ENCODE measurements at regions not wholly inside any gene's neighbourhood (a gene's known extent, or its start where the extent isn't known, plus 50 kb on each side); places are given as distances from the start of the nearest gene placed in this dataset.

- Histone ChIP-seq H3K27me3 (ENCODE audit: control insufficient read depth, insufficient read depth, low read length) (no peaks in the 10 kb centered on the region), H3K27ac (ENCODE audit: low read length) (no peak overlapping the region), H3K9me3 (ENCODE audit: control insufficient read depth, low read depth, low read length) (no peaks in the 10 kb centered on the region), H3K4me1 (ENCODE audit: control insufficient read depth, low read depth, low read length) (no peaks in the 10 kb centered on the region), H3K4me3 (ENCODE audit: low read length) (no peak overlapping the region), H3K36me3 (ENCODE audit: control insufficient read depth, low read depth, low read length) (no peaks in the 10 kb centered on the region), H3K9ac (ENCODE audit: low read length) (no peak overlapping the region)
Observed at GRCh38 chr6:43948527-43949485, 178.4 kb downstream of the MRPL14 start.

DNA sequence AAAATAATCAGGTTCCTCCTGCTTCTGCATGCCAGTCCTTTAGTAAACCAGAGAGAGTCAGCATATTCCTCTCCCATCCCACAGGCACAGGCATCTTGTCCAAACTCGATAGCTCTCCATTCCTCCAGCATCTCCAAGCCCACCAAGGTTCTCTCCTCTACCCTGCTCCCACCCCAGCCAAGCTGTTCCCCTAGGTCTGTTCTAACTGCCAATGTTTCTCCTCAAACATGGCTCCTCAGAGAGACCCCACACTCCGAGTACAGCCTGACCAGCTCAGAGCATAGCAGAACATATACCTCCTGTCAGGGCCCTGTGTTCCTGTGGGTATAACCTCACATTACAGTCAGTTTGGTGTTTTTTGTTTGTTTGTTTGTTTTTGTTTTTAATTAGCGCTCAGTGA, 177.8 kb downstream of the VEGFA start:
- no peak overlapping the region for H3K27ac ChIP-seq (ENCODE audit: low read length)
- H3K27me3 ChIP-seq (ENCODE audit: control insufficient read depth, insufficient read depth, low read length), result no peaks in the 10 kb centered on the region
- H3K4me1 ChIP-seq (ENCODE audit: control insufficient read depth, low read depth, low read length), result no peaks in the 10 kb centered on the region
- no peak overlapping the region for H3K9ac ChIP-seq (ENCODE audit: low read length)
- H3K36me3 ChIP-seq (ENCODE audit: control insufficient read depth, low read depth, low read length), result no peaks in the 10 kb centered on the region
- no peaks in the 10 kb centered on the region for H3K9me3 ChIP-seq (ENCODE audit: control insufficient read depth, low read depth, low read length)
- H3K4me3 ChIP-seq (ENCODE audit: low read length), result no peak overlapping the region

DNA sequence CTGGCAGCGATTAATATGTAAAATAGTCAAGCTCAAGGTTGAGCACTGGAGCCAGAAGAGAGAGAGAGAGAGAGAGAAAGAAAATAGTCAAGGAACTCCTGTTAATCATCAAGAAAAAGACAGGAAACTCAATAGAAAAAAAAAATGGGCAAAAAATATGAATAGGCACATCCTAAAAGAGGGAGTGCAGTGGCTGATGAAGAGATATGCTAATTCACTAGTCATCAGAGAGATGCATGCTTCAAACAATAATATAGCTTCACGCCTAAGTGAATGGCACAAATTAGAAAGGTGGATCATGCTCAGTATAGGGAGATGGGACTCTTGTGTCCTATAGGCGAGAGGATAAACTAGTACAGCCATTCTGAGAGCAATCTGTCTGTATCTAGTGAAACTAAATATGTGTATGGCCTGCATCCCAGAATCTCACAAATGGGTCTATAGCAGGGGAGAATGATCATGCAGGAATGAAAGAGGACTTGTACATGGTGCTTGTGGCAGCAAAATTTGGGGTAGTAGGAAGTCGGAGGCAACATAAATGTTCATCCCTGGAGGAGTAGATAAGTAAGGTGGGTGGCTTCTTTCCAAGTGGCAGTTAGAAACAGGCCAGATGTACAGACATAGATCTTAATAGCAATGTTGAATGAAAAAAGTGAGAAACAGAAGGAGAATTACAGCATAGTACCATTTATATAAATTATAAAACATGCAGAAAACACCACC, 176.8 kb downstream of the VEGFA start:
- Histone ChIP-seq H3K9me3 (ENCODE audit: control insufficient read depth, low read depth, low read length) (no peaks in the 10 kb centered on the region), H3K27me3 (ENCODE audit: control insufficient read depth, insufficient read depth, low read length) (no peaks in the 10 kb centered on the region), H3K4me1 (ENCODE audit: control insufficient read depth, low read depth, low read length) (no peaks in the 10 kb centered on the region), H3K27ac (ENCODE audit: low read length) (no peak overlapping the region), H3K36me3 (ENCODE audit: control insufficient read depth, low read depth, low read length) (no peaks in the 10 kb centered on the region), H3K4me3 (ENCODE audit: low read length) (no peak overlapping the region), H3K9ac (ENCODE audit: low read length) (no peak overlapping the region)

DNA sequence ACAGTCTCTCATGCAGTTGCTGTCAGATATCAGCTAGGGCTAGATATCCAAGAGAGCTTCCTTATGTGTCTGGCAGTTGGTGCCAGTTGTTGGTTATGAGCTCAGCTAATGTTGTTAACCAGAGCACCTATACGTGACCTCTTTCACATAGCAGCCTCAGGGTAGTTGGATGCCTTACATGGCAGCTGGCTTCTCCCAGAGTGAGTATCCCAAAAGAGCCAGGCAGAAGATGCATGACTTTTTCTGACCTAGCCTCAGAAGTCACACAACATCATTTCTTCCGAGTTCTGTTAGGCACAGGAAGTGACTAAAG, 175.7 kb downstream of the VEGFA start:
- Histone ChIP-seq H3K9me3 (ENCODE audit: control insufficient read depth, low read depth, low read length) (no peaks in the 10 kb centered on the region), H3K9ac (ENCODE audit: low read length) (no peak overlapping the region), H3K27ac (ENCODE audit: low read length) (no peak overlapping the region), H3K4me1 (ENCODE audit: control insufficient read depth, low read depth, low read length) (no peaks in the 10 kb centered on the region), H3K4me3 (ENCODE audit: low read length) (no peak overlapping the region), H3K36me3 (ENCODE audit: control insufficient read depth, low read depth, low read length) (no peaks in the 10 kb centered on the region), H3K27me3 (ENCODE audit: control insufficient read depth, insufficient read depth, low read length) (no peaks in the 10 kb centered on the region)

GRCh38 chr6:43944908-43945767, 175.1 kb downstream of the VEGFA start:
- H3K4me3 ChIP-seq (ENCODE audit: low read length), result no peak overlapping the region
- no peak overlapping the region for H3K9ac ChIP-seq (ENCODE audit: low read length)
- H3K36me3 ChIP-seq (ENCODE audit: control insufficient read depth, low read depth, low read length), result no peaks in the 10 kb centered on the region
- no peak overlapping the region for H3K27ac ChIP-seq (ENCODE audit: low read length)
- H3K27me3 ChIP-seq (ENCODE audit: control insufficient read depth, insufficient read depth, low read length), result no peaks in the 10 kb centered on the region
- no peaks in the 10 kb centered on the region for H3K4me1 ChIP-seq (ENCODE audit: control insufficient read depth, low read depth, low read length)
- no peaks in the 10 kb centered on the region for H3K9me3 ChIP-seq (ENCODE audit: control insufficient read depth, low read depth, low read length)

DNA sequence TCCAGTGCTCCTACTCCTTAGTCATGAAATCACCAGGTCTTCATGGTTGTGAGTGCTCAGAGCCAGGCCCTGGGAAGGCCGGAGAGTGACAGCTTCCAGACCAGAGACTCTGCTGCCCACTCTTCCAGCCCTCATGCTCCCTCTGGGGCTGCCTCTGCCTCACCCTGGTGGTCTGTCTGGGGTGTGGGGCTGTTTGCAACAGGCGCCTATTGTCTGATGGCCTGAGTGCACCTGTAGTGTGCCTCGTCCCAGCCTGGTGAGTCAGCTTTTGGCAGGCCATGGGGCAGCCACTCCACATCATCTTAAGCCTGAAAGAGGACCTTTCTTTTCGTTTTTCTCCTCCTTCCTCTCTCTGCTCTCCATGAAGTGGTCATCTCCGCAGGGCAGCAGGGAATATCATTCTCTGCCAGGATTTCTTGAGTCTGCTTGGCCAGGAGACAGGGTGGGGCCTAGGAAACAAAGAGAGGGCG, 173.8 kb downstream of the VEGFA start:
- Histone ChIP-seq H3K4me3 (ENCODE audit: low read length) (no peak overlapping the region), H3K36me3 (ENCODE audit: control insufficient read depth, low read depth, low read length) (no peaks in the 10 kb centered on the region), H3K9me3 (ENCODE audit: control insufficient read depth, low read depth, low read length) (no peaks in the 10 kb centered on the region), H3K27ac (ENCODE audit: low read length) (no peak overlapping the region), H3K4me1 (ENCODE audit: control insufficient read depth, low read depth, low read length) (no peaks in the 10 kb centered on the region), H3K27me3 (ENCODE audit: control insufficient read depth, insufficient read depth, low read length) (no peaks in the 10 kb centered on the region), H3K9ac (ENCODE audit: low read length) (no peak overlapping the region)

DNA sequence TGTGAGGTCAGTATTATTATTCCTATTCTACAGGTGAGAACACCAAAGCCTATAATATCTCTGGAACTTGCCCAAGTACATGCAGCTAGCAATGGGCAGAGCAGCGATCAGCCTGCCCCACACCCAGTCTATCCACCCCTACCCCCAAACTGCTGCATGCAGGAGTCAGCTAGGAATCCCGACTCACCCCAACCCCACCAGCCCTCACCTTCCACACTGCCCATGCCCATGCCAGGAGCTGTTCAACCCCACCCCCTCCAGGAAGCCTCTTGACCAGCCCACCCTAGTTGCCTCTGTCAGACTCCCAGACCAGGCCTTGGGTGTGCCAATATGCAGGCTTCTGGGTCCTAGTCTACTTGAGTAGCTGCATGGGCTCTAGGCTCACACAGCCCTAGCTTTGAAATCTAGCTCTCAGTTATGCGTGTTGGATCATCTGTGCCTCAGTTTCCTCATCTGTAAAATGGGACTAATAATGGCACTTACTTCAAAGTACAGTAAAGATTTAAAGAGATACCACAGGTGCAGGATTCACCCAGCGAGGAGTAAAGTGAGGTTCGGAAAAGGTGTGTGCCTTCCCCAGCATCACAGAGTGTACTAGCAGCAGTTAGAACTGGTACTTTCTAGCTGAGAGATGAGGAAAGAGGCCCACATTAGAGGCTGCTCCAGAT, 173.2 kb downstream of the VEGFA start:
- Histone ChIP-seq H3K9me3 (ENCODE audit: control insufficient read depth, low read depth, low read length) (no peaks in the 10 kb centered on the region), H3K4me3 (ENCODE audit: low read length) (no peak overlapping the region), H3K36me3 (ENCODE audit: control insufficient read depth, low read depth, low read length) (no peaks in the 10 kb centered on the region), H3K27ac (ENCODE audit: low read length) (no peak overlapping the region), H3K27me3 (ENCODE audit: control insufficient read depth, insufficient read depth, low read length) (no peaks in the 10 kb centered on the region), H3K9ac (ENCODE audit: low read length) (no peak overlapping the region), H3K4me1 (ENCODE audit: control insufficient read depth, low read depth, low read length) (no peaks in the 10 kb centered on the region)

DNA sequence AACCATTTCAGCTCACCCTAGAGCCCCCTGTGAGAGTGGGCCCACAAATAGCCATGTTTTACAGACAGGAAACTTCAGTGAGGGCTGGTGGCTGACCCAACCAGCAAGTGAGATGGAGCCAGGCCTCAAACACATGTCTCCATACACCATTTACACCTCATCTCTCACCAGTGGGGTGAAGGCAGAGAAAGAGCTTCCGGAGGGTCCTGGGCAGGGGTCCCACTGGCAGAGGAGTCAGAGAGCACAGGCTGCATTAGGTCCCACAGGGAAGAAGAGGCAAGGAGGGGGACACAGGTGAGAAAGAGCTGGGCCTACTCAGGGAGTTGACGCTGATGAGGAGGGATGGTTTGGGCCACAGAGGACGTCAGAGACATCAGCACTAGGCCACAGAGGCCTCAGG, 172.6 kb downstream of the VEGFA start:
- Histone ChIP-seq H3K9me3 (ENCODE audit: control insufficient read depth, low read depth, low read length) (no peaks in the 10 kb centered on the region), H3K4me1 (ENCODE audit: control insufficient read depth, low read depth, low read length) (no peaks in the 10 kb centered on the region), H3K27me3 (ENCODE audit: control insufficient read depth, insufficient read depth, low read length) (no peaks in the 10 kb centered on the region), H3K27ac (ENCODE audit: low read length) (no peak overlapping the region), H3K36me3 (ENCODE audit: control insufficient read depth, low read depth, low read length) (no peaks in the 10 kb centered on the region), H3K9ac (ENCODE audit: low read length) (no peak overlapping the region), H3K4me3 (ENCODE audit: low read length) (no peak overlapping the region)

- no peaks in the 10 kb centered on the region for H3K9me3 ChIP-seq (ENCODE audit: control insufficient read depth, low read depth, low read length)
- no peaks in the 10 kb centered on the region for H3K4me1 ChIP-seq (ENCODE audit: control insufficient read depth, low read depth, low read length)
- no peaks in the 10 kb centered on the region for H3K36me3 ChIP-seq (ENCODE audit: control insufficient read depth, low read depth, low read length)
- H3K27me3 ChIP-seq (ENCODE audit: control insufficient read depth, insufficient read depth, low read length), result no peaks in the 10 kb centered on the region
- no peak overlapping the region for H3K27ac ChIP-seq (ENCODE audit: low read length)
- no peak overlapping the region for H3K9ac ChIP-seq (ENCODE audit: low read length)
- no peak overlapping the region for H3K4me3 ChIP-seq (ENCODE audit: low read length)
Observed at GRCh38 chr6:43942011-43942442, 172.0 kb downstream of the VEGFA start.

DNA sequence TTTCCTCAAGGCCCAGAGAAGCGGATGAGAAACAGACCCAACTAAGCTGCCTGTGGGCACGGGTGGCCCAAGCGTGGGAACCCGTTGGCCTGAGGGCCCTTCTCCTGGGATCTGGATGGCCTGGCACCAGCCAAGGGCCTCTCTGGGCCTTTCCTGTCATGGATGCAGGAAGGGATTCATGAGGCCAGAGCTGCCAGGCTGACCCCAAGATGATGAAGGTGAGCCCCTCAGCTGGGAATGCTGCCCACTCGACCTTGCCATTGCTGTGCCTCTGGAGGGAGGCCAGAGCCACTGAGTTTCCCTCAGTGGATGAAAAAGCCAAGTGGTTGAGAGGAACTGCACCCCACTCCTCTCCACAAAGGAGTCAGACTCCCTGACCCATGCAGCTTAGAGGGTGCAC, 171.2 kb downstream of the VEGFA start:
- Histone ChIP-seq H3K36me3 (ENCODE audit: control insufficient read depth, low read depth, low read length) (no peaks in the 10 kb centered on the region), H3K4me1 (ENCODE audit: control insufficient read depth, low read depth, low read length) (no peaks in the 10 kb centered on the region), H3K4me3 (ENCODE audit: low read length) (no peak overlapping the region), H3K9me3 (ENCODE audit: control insufficient read depth, low read depth, low read length) (no peaks in the 10 kb centered on the region), H3K27ac (ENCODE audit: low read length) (no peak overlapping the region), H3K9ac (ENCODE audit: low read length) (no peak overlapping the region), H3K27me3 (ENCODE audit: control insufficient read depth, insufficient read depth, low read length) (no peaks in the 10 kb centered on the region)
